ENCODE measurements at regions not wholly inside any gene's neighbourhood (a gene's known extent, or its start where the extent isn't known, plus 50 kb on each side); places are given as distances from the start of the nearest gene placed in this dataset.

DNA sequence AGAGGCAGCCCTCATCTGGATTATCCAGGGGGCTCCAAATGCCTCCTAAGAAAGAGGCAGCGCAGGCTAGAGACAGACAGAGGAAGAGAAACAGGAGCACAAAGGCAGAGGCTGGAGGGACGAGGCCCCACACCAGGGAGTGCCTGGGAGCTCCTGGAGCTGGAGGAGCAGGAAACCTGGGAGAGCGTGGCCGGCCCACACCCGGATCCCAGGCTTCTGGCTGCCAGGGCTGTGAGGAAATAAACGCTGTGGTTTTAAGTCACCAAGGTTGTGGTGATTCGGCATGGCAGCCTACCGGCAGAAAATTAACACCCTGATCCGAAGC is 165.5 kb downstream of the OLFM1 start:
- TF ChIP-seq, protein P1, sequence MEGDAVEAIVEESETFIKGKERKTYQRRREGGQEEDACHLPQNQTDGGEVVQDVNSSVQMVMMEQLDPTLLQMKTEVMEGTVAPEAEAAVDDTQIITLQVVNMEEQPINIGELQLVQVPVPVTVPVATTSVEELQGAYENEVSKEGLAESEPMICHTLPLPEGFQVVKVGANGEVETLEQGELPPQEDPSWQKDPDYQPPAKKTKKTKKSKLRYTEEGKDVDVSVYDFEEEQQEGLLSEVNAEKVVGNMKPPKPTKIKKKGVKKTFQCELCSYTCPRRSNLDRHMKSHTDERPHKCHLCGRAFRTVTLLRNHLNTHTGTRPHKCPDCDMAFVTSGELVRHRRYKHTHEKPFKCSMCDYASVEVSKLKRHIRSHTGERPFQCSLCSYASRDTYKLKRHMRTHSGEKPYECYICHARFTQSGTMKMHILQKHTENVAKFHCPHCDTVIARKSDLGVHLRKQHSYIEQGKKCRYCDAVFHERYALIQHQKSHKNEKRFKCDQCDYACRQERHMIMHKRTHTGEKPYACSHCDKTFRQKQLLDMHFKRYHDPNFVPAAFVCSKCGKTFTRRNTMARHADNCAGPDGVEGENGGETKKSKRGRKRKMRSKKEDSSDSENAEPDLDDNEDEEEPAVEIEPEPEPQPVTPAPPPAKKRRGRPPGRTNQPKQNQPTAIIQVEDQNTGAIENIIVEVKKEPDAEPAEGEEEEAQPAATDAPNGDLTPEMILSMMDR (IDR thresholded peaks at IDR 0.05; ENCODE audit: insufficient read depth, low read length, poor library complexity, severe bottlenecking): no peak
- no peak for TF ChIP-seq EZH2phosphoT487 (conservative IDR thresholded peaks at IDR 0.05; ENCODE audit: low read length)
